PC-9 (cell line): ENCODE measurements at regions not wholly inside any gene's neighbourhood (a gene's known extent, or its start where the extent isn't known, plus 50 kb on each side); places are given as distances from the start of the nearest gene placed in this dataset.

Source experiments
- CTCF ChIP-seq: fragments of 200-600 bp; sonication (generic); conservative IDR thresholded peaks from 2 replicates; pipeline ENCODE4 v1.6.1; 2017; ENCODE audit warnings: mixed run types, antibody characterized with exemption, mild to moderate bottlenecking, moderate library complexity
- EZH2 ChIP-seq: fragments of 200-600 bp; sonication (generic); IDR thresholded peaks from 2 replicates; pipeline ENCODE4 v1.8.0; 2017; ENCODE audit warnings: antibody characterized with exemption, low read depth

- TF ChIP-seq CTCF = no peak
- no peak for TF ChIP-seq EZH2
These were observed 123.4 kb upstream of the KCNK1 start for GRCh38 chr1:233490488-233490887.
